GM12874 (cell line): ENCODE measurements at regions not wholly inside any gene's neighbourhood (a gene's known extent, or its start where the extent isn't known, plus 50 kb on each side); places are given as distances from the start of the nearest gene placed in this dataset.

Experiments
- TF ChIP-seq, protein P1 (sequence below): IDR thresholded peaks from 2 replicates; pipeline ENCODE4 v1.5.1; 2011; ENCODE audit warnings: low read depth, mild to moderate bottlenecking, control low read depth, low read length, moderate library complexity; ENCODE audit not compliant: insufficient read depth

DNA sequence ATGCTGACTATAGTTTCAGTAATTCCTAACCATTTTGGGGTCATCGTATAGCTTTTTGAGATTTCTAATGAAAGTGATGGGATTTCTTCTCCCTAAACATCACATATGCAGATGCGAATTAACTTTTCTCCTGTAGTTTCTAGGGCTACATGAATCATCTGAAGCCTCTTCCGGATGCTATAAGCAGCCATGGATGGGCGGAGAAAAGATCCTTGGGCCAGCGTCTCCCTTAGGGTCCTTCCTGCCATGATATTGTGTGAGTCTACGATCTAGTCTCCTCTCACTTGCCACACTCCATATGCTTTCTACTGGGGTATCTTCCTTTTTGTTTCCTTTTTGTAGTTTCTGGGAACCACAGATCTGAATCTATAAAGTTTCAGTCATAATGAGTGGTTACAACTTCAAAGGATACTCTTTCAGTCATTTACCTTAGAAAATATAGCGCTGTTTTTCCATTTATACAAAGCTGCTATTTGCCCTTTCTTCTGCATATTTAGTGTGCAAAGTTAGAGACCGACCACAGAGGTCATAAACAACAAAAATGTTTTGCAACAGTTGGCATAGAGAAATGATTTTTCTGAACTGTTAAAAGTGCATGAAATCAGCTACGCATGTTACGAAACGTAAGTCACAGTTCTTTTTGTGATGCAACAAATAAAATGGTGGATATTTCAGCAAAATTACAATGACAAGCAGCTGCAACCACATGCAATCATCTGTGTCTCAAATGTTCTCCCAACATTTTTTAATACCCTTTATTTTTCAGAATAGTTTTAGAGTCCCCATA, 396.2 kb upstream of the SLC35B3 start:
- TF ChIP-seq, protein P1, sequence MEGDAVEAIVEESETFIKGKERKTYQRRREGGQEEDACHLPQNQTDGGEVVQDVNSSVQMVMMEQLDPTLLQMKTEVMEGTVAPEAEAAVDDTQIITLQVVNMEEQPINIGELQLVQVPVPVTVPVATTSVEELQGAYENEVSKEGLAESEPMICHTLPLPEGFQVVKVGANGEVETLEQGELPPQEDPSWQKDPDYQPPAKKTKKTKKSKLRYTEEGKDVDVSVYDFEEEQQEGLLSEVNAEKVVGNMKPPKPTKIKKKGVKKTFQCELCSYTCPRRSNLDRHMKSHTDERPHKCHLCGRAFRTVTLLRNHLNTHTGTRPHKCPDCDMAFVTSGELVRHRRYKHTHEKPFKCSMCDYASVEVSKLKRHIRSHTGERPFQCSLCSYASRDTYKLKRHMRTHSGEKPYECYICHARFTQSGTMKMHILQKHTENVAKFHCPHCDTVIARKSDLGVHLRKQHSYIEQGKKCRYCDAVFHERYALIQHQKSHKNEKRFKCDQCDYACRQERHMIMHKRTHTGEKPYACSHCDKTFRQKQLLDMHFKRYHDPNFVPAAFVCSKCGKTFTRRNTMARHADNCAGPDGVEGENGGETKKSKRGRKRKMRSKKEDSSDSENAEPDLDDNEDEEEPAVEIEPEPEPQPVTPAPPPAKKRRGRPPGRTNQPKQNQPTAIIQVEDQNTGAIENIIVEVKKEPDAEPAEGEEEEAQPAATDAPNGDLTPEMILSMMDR: no peak

DNA sequence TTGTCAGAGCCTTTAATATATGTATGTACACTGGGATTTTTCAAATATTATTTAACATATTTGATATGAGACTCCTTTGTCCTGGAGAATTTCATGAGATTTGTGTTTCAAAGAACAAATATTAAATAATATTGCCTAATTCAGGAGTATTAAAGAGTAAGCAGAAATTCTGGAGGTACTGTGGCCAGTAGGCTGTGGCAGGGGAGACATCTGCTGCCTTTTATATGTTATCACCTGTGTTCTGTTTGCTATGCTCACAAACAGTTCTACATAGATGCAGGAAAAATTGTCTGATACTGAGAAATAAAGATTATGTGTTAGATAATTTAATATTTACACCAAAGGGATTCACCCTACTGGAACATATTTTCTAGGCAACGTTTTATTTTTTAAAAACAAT, 395.4 kb upstream of the SLC35B3 start:
- TF ChIP-seq, protein P1: no peak

DNA sequence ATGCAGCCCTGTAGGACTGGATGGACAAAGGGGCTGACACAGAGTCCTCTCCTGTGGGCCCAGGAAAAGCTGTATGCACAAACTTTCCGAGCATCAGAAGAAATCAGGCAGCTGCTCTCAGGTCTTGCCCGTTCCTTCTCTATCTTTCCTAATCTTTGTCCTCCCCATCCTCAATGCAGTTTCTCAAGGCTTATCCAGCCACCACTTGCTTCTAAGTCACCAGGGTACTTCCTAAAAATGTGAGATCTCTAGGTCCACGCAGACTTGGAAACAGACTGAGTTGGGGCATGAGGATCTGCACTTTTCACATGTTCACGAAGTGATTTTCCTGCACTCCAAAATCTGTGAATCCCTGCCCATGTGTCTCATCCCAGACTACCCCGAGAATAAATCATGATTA, 394.5 kb upstream of the SLC35B3 start:
- TF ChIP-seq, protein P1: no peak

DNA sequence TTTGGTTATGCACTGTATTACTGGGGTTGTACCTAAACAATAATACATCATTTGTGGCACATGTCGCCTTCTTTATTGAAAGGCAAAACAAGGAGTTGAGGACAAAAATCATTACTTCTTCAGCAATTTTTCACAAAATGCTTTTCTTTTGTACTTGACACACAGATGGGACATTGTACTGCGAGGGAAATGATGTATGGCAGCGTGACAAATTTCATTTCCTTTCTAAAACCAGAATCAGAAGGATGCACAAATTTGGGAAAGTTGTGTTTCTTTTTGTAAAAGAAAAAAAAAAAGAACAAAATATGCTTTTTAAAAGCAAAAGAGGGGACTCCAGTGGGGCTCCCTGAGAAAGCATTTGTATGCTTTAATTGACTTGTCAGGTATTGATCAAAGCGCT, 394.0 kb upstream of the SLC35B3 start:
- TF ChIP-seq, protein P1: no peak

DNA sequence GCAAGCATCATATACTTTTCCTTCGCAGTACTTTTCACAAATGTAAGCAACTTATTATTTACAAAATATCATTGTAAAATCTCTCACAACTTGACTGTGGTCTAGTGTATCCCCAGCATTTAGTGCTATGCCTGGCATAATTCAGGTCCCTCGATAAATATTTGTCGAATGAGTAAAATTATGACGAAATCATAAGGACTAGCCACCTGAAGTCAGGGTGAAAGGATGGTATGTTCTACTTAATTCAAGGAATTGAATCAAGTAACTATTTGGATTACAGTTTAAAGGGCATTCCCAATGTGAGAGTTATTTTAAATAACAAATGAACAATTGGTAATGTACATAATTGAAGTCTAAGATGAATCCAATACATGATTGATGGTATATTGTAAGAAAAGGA, 393.0 kb upstream of the SLC35B3 start:
- TF ChIP-seq, protein P1: no peak

DNA sequence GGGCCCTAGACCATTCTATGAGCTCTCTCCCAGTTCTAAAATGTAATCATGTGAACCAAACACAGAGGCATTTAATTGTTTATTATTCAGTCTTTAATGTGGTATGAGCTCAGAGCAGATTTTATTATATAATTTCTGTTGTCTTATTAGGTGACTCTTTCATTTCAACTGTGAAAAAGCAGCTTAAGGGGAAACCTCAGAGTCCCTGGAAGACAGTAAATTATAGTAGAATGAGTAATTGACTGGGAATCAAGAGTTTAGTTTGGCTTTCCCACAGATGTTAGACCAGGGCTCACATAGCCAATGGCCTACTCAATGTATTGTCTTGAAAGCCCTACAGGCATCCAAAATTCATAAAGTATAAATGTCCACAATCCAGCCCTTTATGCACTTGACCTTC, 390.4 kb upstream of the SLC35B3 start:
- TF ChIP-seq, protein P1: no peak

DNA sequence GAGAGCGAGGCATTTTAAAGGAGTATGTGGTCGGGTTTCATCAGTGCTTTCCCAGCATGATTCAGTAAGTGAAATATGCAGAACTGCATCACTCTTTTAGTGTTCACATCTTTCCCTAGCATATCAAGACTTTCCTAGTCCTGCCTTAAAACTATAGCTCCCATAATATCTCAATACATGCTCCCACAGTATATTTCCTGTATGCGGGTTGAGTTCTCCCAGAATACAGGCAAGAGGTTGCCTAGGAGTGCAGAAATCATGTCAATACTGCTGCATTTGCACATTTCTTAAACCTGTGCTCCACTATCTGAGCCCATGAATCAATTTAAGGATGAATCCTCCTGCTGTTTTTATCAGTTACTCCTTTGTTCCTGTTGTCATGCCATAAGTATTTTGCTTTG, 386.6 kb upstream of the SLC35B3 start:
- TF ChIP-seq, protein P1: no peak
